Thoracic aorta (tissue), 2 donors: ENCODE measurements at regions not wholly inside any gene's neighbourhood (a gene's known extent, or its start where the extent isn't known, plus 50 kb on each side); places are given as distances from the start of the nearest gene placed in this dataset.
A peak's percentile ranks its signal among the peaks of the same experiment; 100 is the strongest.

Experiments
- ATAC-seq: fragments of 150-250 bp; one replicate; pipeline ENCODE4 v1.8.0; 2017; ENCODE audit warnings: low read depth; ENCODE audit not compliant: insufficient number of reproducible peaks, low FRiP score
- DNase-seq: peaks from one replicate; pipeline ENCODE4 v3.0.0-alpha.2; 2020; ENCODE audit warnings: low spot score
- H3K27ac ChIP-seq, 2 donors: fragments of 200-600 bp; sonication (generic); 1 replicate in 1 of 2; 2 replicates in 1 of 2; pipeline ENCODE4 v1.5.1; 2016; ENCODE audit warnings: mild to moderate bottlenecking in 2 of 2, moderate library complexity in 2 of 2
- H3K27me3 ChIP-seq: fragments of 200-600 bp; sonication (generic); replicated peaks from 2 replicates; pipeline ENCODE4 v1.6.0; 2016; ENCODE audit warnings: mild to moderate bottlenecking; ENCODE audit not compliant: insufficient read depth
- H3K36me3 ChIP-seq: fragments of 200-600 bp; sonication (generic); one replicate; pipeline ENCODE4 v1.5.1; 2016
- H3K4me1 ChIP-seq, 2 donors: fragments of 200-600 bp; sonication (generic); 1 replicate in 1 of 2; 2 replicates in 1 of 2; pipeline versions ENCODE4 v1.5.1 to v1.6.0; 2016; ENCODE audit warnings: low read depth in 2 of 2, mild to moderate bottlenecking in 1 of 2; ENCODE audit not compliant: control insufficient read depth in 1 of 2
- H3K4me3 ChIP-seq: fragments of 200-600 bp; sonication (generic); 2 replicates; pipeline ENCODE4 v1.5.1; 2016; ENCODE audit warnings: mild to moderate bottlenecking
- H3K9me3 ChIP-seq: fragments of 200-600 bp; sonication (generic); 2 replicates; pipeline ENCODE4 v1.5.1; 2016
- TF ChIP-seq, protein P1 (sequence below): fragments of 200-600 bp; sonication (generic); IDR thresholded peaks from one replicate; pipeline ENCODE4 v1.5.1; 2019; ENCODE audit warnings: antibody characterized with exemption

DNA sequence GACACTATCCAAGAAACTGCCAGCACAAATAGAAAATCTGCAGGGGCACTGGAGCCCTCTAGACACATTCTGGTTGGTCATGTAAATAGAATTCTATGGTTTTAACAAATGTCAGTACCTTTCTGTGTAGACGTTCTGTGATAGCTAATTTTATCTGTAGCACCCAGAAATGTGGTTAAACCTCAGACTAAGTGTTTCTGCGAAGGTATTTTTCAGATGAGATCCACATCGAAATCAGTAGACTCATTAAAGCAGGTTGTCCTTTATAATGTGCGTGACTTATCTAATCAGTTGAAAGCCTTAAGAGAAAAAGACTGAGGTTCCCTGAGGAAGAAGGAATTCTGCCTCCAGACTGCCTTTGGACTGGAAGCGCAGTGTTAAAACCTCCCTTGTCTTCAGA is 922.9 kb downstream of the EFNB2 start:
- TF ChIP-seq, protein P1, sequence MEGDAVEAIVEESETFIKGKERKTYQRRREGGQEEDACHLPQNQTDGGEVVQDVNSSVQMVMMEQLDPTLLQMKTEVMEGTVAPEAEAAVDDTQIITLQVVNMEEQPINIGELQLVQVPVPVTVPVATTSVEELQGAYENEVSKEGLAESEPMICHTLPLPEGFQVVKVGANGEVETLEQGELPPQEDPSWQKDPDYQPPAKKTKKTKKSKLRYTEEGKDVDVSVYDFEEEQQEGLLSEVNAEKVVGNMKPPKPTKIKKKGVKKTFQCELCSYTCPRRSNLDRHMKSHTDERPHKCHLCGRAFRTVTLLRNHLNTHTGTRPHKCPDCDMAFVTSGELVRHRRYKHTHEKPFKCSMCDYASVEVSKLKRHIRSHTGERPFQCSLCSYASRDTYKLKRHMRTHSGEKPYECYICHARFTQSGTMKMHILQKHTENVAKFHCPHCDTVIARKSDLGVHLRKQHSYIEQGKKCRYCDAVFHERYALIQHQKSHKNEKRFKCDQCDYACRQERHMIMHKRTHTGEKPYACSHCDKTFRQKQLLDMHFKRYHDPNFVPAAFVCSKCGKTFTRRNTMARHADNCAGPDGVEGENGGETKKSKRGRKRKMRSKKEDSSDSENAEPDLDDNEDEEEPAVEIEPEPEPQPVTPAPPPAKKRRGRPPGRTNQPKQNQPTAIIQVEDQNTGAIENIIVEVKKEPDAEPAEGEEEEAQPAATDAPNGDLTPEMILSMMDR: no peak
- Histone ChIP-seq H3K27ac (no peak overlapping the region), H3K9me3 (no peaks in the 10 kb centered on the region), H3K27me3 (no peaks in the 10 kb centered on the region), H3K4me3 (no peak overlapping the region), H3K4me1 (peaks cover 9 to 17% of the 10 kb centered on the region in 2 donors), H3K36me3 (no peaks in the 10 kb centered on the region)
- ATAC-seq: no peak
- no peak for DNase-seq

DNA sequence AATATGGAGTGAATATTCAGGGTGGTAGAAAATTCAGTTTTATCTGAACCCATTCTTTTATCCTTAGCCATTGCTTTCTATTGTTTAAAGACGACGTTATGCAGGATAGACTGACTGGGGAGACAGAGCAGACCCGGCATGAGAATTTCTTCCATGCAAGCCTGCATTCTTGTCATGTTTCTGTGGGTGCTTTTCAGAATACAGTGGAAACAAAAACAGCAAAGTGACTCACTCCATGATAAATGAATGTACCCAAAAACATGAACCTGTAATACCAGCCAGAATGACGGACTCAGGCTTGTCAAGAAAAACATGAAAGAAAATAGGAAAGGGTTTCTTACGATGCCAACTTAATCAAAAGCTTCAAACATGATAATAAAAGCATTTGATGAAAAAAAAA is 924.0 kb downstream of the EFNB2 start:
- TF ChIP-seq, protein P1: no peak
- no peaks in the 10 kb centered on the region for H3K27me3 ChIP-seq
- no peaks in the 10 kb centered on the region for H3K9me3 ChIP-seq
- H3K4me3 ChIP-seq: peak overlapping the region; percentile 37
- no peaks in the 10 kb centered on the region for H3K36me3 ChIP-seq
- H3K4me1 ChIP-seq: peaks cover 9 to 17% of the 10 kb centered on the region in 2 donors
- ATAC-seq: no peak
- no peak for DNase-seq
- H3K27ac ChIP-seq: no peak overlapping the region

- Histone ChIP-seq H3K4me3 (no peak overlapping the region), H3K27ac (no peak overlapping the region), H3K4me1 (peaks cover 9 to 17% of the 10 kb centered on the region in 2 donors), H3K9me3 (no peaks in the 10 kb centered on the region), H3K36me3 (no peaks in the 10 kb centered on the region), H3K27me3 (no peaks in the 10 kb centered on the region)
- ATAC-seq (no peak), DNase-seq (no peak)
- TF ChIP-seq, protein P1: no peak
Observed at GRCh38 chr13:105608104-105608503, 927.4 kb downstream of the EFNB2 start.

DNA sequence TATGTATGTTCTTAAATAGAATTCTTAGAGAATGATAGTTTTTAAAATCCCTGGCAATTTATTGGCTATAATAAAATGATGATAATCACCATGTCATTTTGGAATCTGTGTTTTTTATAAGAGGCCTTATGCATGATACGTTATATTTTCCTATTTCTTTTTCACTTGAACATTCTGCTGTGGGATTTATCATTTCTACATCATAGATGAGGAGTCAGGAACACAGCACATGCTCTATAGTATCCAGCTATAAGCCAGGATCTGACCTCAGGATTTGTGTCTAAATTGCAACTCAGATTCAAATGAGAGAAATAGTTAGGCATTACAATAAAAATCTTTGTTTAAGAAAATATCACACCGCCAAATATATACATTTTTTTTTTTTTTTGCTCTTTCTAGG is 928.0 kb downstream of the EFNB2 start:
- peaks cover 9 to 13% of the 10 kb centered on the region in 2 donors for H3K4me1 ChIP-seq
- DNase-seq (no peak), ATAC-seq (no peak)
- no peaks in the 10 kb centered on the region for H3K36me3 ChIP-seq
- TF ChIP-seq, protein P1: no peak
- no peaks in the 10 kb centered on the region for H3K9me3 ChIP-seq
- no peaks in the 10 kb centered on the region for H3K27me3 ChIP-seq
- H3K4me3 ChIP-seq: no peak overlapping the region
- H3K27ac ChIP-seq: no peak overlapping the region

DNA sequence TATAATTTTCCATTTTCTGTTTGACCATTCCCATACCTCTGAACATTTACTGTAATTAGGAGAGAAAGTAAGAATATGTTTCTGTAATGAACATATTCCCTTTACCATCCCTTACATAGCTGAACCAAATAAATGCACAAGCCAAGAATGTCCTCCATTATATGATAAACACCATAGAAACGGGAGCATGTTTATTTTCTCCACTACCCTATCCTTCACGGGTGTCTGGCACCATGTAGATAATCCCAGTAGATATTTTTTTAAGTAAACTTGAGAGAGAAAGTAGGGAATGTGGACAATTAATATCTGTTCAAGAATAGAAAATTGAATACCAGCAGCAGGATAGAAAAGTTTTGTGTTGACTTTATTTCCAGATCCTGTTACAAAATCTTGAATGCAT is 928.4 kb downstream of the EFNB2 start:
- TF ChIP-seq, protein P1: no peak
- Histone ChIP-seq H3K4me3 (no peak overlapping the region), H3K9me3 (no peaks in the 10 kb centered on the region), H3K27ac (no peak overlapping the region), H3K36me3 (no peaks in the 10 kb centered on the region), H3K4me1 (peaks cover 9% of the 10 kb centered on the region in 2 donors), H3K27me3 (no peaks in the 10 kb centered on the region)
- ATAC-seq (no peak), DNase-seq (no peak)
